Islet of Langerhans (tissue), 1 donor: ENCODE measurements at regions not wholly inside any gene's neighbourhood (a gene's known extent, or its start where the extent isn't known, plus 50 kb on each side); places are given as distances from the start of the nearest gene placed in this dataset.
A peak's percentile ranks its signal among the peaks of the same experiment; 100 is the strongest.
"Not testable (repeated sequence)": the region's sequence is repeated elsewhere in the genome, so short reads cannot be mapped to it uniquely, and the experiment has no call there.

Experiments used
- FAIRE-seq: peaks from one replicate; lab custom pipeline; 2011; peaks lifted over from hg19 to GRCh38; lab: Jason Lieb, UNC

GRCh38 chr1:187537936-187538335 is 709.2 kb downstream of the PLA2G4A start:
- FAIRE-seq, result no peak

DNA sequence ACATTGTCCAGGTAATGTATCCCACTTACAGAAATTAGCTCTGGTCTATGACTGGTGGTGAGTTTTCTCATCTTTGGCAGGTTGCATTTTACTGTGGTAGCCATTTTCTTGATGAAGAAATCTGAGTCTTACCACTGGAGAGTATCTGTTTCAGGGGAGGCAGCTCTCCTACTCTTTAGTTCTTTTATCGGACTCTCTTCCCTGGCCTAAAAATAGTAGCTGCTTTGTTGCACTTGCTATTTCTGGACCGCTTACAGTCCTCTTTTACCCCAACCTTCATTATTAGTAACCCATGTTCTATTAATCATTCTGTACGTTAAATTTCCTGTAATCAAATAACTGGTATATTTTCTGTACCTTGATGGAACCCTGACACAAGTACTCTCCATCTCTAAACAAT is 720.8 kb downstream of the PLA2G4A start:
- FAIRE-seq, result no peak

DNA sequence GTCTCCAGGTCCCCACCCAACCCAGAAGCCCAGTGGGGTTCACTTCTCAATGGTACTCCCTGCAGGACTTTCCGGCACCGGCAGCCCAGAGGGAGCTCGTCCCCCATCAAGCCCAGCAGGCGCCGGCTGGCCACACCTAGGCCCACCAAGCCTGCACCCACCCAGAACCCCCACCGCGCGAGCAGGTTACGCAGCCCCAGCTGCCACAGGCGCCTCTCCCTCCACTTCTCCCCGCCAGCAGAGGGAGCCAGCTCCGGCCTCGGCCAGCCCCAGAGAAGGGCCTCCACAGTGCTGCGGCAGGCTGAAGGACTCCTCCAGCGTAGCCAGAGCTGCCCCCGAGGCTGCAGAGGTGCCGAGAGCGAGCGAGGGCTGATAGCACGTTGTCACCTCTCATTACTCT is 722.3 kb downstream of the PLA2G4A start:
- FAIRE-seq, result no peak

GRCh38 chr1:187563191-187563590 is 734.4 kb downstream of the PLA2G4A start:
- FAIRE-seq, result no peak

GRCh38 chr1:187566354-187566753 is 737.6 kb downstream of the PLA2G4A start:
- no peak for FAIRE-seq

GRCh38 chr1:187568067-187568466 is 739.3 kb downstream of the PLA2G4A start:
- no peak for FAIRE-seq

DNA sequence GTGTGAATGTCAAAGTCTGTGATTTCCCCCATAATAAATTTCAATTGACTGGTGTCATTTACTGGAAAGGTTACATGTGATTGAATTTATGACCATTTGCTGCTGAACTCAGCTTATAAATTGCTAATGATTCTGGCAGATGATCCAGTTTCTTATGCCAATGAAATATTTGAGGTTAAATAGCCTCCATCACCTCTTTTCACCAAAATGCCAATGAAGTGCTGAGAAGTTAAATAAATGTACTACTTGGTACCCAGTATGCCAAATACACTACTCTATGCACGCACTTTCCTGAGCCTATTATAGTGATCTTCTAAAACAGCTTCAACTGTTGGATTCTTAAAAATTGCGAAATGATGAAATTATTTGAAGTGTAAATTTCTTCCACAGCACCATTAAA is 741.4 kb downstream of the PLA2G4A start:
- no peak for FAIRE-seq

- FAIRE-seq, result no peak
Measured at GRCh38 chr1:187577610-187578009, 748.9 kb downstream of the PLA2G4A start.

DNA sequence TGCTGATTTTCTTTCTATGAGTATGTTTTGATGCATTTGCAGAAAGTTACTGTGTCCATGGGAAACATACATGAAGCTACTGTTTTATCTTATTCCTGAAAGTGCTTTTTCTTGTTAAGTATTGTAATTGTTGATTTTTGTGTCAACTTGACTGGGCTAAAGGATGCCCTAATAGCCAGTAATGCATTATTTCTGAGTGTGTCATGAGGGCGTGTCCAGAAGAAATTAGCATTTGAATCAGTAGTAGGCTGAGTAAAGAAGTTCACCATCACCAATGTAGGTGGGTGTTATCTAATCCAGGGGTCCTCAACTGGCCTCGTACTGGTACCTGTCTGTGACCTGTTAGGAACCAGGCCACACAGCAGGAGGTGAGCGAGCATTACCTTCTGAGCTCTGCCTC is 760.2 kb downstream of the PLA2G4A start:
- no peak for FAIRE-seq

DNA sequence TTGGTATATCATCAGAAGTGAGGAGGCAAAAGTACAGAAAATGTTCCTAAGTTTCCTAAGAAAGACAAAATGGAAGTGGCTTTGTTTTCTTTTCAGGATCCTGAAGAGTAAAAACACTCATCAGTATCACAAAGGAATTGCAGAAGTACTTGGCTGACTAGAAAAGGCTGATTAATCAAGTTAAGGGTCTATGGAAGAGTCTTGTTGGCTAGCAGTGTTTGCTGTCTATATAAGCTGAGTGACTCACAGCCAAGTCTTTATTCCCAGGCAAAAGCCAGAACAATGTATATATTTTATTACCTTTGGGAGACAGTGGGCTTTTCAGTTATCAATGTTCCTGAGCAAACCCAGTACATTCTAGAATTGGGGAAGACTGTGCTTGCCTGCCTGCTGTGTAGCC is 777.0 kb downstream of the PLA2G4A start:
- FAIRE-seq, result no peak

DNA sequence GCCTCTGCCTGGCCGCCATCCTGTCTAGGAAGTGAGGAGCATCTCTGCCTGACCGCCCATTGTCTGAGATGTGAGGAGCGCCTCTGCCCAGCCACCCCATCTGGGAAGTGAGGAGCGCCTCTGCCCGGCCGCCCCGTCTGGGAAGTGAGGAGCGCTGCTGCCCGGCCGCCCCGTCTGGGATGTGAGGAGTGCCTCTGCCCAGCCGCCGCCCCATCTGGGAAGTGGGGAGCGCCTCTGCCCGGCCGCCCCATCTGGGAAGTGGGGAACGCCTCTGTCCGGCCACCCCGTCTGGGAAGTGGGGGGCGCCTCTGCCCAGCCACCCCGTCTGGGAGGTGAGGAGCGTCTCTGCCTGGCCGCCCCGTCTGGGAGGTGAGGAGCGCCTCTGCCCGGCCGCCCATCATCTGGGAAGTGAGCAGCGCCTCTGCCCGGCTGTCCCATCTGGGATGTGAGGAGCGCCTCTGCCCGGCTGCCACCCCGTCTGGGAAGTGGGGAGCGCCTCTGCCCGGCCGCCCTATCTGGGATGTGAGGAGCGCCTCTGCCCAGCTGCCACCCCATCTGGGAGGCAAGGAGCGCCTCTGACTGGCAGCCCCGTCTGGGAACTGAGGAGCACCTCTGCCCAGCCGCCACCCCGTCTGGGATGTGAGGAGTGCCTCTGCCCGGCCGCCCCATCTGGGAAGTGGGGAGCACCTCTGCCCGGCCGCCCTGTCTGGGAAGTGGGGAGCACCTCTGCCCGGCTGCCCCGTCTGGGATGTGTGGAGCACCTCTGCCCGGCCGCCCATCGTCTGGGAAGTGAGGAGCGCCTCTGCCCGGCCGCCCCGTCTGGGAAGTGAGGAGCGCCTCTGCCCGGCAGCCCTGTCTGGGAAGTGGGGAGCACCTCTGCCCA is 787.3 kb downstream of the PLA2G4A start:
- FAIRE-seq, result not testable (repeated sequence)

- not testable (repeated sequence) for FAIRE-seq
Measured at GRCh38 chr1:187616830-187617229, 788.1 kb downstream of the PLA2G4A start.

DNA sequence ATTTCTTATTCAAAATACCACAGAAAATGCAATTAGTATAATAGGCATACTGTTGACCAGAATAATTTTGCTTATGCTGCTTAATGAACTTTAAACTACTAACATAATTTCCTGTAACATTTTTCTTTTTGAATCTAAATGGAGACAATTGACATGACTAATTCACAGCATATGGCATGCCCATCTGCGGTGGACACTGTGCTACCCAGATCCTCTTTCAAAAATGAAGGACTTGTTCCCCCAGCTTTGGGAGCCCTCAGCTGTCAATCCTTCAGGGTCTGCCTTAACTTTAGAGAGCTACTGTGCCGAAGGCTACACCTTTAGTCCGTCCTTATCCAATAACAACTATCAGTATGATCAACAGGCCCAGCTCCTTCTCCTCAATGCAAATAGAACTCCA is 789.0 kb downstream of the PLA2G4A start:
- FAIRE-seq, result no peak

GRCh38 chr1:187619175-187619574 is 790.4 kb downstream of the PLA2G4A start:
- no peak for FAIRE-seq

DNA sequence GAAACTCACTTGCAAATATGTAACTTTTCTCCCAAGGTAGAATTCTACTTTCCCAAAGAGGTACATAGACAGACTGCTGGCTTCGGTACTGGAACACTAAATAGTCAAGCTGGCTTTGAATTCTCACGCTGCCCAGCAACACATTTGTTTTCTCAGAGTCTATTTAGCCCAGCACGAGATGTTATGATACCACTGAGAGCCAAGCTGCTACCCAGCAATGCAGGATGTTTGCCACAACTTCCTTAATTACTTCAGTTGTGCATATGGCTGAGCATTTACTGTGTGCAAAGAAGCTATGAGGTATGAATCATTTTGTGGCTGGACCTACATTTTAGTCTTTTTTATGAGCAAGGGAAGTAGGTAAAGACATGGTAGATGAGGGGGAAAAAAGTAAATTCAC is 793.2 kb downstream of the PLA2G4A start:
- FAIRE-seq, result peak; percentile 69

GRCh38 chr1:187622545-187622944 is 793.8 kb downstream of the PLA2G4A start:
- FAIRE-seq, result no peak

GRCh38 chr1:187624812-187625545 is 796.2 kb downstream of the PLA2G4A start:
- FAIRE-seq, result no peak

GRCh38 chr1:187626056-187626455 is 797.3 kb downstream of the PLA2G4A start:
- FAIRE-seq, result no peak

GRCh38 chr1:187627516-187627915 is 798.8 kb downstream of the PLA2G4A start:
- no peak for FAIRE-seq

GRCh38 chr1:187629075-187629474 is 800.3 kb downstream of the PLA2G4A start:
- FAIRE-seq, result peak; percentile 66

- no peak for FAIRE-seq
Measured at GRCh38 chr1:187630653-187631380, 802.1 kb downstream of the PLA2G4A start.

- FAIRE-seq, result no peak
Measured at GRCh38 chr1:187631381-187631675, 802.6 kb downstream of the PLA2G4A start.

- FAIRE-seq, result no peak
Measured at GRCh38 chr1:187631984-187632383, 803.2 kb downstream of the PLA2G4A start.
